Endothelial cell of hepatic sinusoid (primary cell): ENCODE measurements at regions not wholly inside any gene's neighbourhood (a gene's known extent, or its start where the extent isn't known, plus 50 kb on each side); places are given as distances from the start of the nearest gene placed in this dataset.

Source experiments
- in situ Hi-C: cut with HindIII; loops from 2 replicates; pipeline ENCODE4 v1.10.0; 2017; ENCODE audit warnings: low sequenced_read_pairs

DNA sequence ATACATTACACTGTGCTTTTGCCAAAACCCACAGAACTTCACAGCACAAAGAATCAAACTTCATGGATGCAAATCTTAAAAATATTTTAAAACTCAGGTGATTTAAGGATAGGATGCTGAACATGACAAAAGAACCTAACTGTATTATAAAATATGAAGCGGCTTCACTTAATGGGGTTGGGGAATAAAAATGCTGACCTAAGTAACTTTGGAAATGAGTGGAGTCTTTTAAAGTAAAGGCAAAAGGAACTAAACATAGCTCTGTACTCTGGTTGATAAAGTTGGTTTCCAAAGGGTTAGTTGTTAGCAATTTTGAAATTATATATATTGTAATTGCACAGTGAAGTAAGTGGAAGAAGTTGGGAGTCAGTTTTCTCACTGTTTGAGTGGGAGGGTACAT, 111.5 kb upstream of the SYT1 start:
- in situ Hi-C loops = no loop called here

DNA sequence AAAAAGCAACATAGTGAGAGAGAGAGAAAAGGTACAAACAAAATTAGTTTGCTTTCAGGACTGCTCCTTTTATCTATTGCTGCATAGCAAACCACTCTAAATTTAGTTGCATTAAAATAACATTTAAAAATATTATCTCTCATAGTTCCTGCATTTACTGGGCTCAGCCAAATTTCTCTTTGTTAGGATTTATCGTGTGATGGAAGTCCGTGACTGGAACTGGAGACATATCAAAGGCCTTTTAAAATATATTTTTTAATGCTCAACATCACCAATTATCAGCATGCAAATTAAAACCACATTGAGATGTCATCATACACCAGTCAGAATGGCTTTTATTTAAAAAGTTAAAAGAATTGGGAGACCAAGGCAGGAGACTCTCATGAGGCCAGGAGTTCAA, 107.6 kb upstream of the SYT1 start:
- in situ Hi-C loops = no loop called here

DNA sequence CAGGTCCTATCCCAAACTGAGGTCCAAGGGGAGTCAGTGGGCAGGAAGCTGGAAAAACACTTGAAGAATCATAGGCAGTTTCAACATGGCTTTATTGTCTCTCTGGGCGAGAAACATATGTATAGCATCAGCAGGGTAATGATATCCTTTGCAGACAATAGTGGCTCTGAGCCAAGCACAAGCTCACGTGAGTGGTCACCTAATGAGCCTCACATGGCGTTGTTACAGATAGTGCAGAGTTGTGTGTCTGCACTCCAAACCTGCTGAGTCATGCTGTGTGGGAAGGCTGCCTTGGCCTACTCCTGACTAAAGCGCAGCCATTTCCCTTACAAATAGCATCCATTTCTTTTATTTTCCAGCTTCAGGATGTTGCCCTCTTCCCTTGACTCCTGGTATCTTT, 105.2 kb upstream of the SYT1 start:
- in situ Hi-C loops = no loop called here

- in situ Hi-C loops = no loop called here
Measured at GRCh38 chr12:78760906-78761305, 103.7 kb upstream of the SYT1 start.

GRCh38 chr12:78764913-78765312, 99.7 kb upstream of the SYT1 start:
- in situ Hi-C loops = loop anchor here (5.0 kb wide), 1 partner anchor 63 kb away; no protein-coding TSS in a partner anchor

GRCh38 chr12:78767264-78767981, 97.2 kb upstream of the SYT1 start:
- in situ Hi-C loops = loop anchor here (5.0 kb wide), 1 partner anchor 65 kb away; no protein-coding TSS in a partner anchor

DNA sequence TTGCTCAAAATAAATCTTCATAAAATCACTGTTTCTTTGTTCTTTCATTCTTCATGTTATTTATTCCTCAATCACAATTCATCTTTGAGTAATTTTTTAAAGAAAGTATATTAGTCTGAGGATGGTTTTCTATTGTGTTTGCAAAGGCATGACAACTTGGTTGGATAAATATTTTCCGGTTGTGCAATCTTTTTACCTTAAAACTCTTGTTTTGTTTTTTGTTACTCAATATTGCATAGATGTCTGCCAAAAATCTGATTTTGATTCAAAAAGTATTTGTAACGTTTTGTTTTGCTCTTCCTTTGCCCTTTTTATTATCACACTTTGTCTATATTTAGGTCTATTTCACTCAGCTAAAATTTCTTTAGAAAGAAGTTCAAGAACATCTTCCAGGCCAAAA, 86.2 kb upstream of the SYT1 start:
- in situ Hi-C loops = no loop called here

DNA sequence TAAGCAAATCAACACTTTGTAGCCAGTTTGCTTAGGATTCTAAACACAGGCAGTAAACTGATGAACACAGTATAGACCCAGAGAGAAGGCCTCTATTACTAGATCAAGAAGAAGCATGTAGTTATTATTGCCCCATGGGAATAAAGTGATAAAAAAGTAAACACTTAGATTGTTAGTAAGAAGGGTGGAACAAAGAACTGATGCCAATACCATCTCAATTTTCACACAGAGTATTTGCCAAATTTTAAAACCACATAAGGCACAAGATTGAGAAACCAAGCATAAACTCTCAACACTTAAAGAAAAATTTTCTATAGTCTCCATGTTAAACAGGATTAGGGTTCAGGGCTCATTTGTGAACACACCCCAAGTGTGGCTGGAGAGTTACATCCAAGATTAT, 77.0 kb upstream of the SYT1 start:
- in situ Hi-C loops = no loop called here

DNA sequence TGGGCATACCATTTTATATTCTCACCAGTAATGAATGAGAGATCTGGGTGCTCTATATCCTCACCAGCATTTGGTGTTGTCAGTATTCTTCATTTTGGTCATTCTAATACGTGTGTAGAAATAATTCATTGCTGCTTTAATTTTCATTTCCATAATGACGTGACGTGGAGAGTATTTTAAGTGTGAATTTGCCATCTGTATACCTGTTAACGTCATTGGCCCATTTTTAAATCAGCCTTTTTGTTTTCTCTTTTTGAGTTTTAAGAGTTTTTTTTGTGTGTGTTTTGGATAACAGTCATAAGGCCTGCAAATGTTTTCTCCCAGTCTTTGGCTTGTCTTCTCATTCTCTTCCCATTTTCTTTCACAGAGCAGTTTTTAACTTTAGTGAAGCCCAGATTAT, 74.4 kb upstream of the SYT1 start:
- in situ Hi-C loops = loop anchor here (5.0 kb wide), 1 partner anchor 53 kb away; no protein-coding TSS in a partner anchor

DNA sequence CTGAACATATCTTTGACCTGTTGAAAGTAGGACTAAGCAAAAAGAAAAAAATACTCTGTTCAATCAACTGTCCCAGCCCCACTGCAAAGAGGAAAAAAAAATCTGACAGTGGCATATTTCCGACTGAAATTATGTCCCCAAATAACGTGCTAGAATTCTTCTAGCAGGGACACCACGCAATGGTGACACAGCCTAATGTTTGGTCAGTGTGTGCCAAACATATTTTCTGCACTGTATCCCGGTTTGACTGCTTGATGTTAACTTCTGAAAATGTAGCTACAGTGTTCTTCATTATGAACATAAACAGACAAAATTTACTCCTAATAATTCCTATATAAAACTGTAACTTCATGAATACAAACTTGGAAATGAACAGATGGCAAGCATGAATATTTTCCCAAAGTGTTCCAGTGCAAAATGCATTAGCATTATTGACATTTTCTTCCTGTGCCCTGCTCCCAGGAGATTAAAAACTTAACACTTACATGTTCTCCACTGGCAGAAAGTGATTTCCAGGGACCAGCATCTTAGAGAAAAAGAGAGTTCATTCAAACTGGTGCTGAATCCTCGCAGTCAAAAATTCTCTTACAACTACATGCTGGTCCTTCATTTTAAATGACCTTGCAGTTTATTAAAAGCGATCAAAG, 72.4 kb upstream of the SYT1 start:
- in situ Hi-C loops = loop anchor here (5.0 kb wide), 1 partner anchor 55 kb away; no protein-coding TSS in a partner anchor

GRCh38 chr12:78793491-78793890, 71.1 kb upstream of the SYT1 start:
- in situ Hi-C loops = loop anchor here (5.0 kb wide), 1 partner anchor 56 kb away; no protein-coding TSS in a partner anchor

- in situ Hi-C loops = loop anchor here (5.0 kb wide), 1 partner anchor 57 kb away; no protein-coding TSS in a partner anchor
Measured at GRCh38 chr12:78793982-78794381, 70.6 kb upstream of the SYT1 start.

DNA sequence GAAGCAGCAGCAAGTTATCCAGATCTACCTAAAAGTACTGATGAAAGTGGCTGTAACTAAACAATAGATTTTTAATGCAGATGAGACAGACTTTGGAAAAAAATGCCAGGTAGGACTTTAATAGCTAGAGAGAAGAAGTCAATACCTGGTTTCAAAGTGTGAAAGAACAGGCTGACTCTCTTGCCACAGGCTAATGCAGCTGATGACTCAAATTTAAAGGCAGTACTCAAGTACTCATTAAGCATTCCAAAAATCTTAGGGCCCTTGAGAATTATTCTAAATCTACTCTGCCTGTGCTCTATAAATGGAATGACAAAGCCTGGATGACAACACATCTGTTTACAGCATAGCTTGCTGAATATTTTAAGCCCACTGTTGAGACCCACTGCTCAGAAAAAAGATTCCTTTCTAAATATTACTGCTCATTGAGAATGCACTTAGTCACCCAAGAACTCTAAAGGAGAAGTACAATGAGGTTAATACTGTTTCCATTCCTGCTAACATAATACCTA, 68.6 kb upstream of the SYT1 start:
- in situ Hi-C loops = no loop called here

DNA sequence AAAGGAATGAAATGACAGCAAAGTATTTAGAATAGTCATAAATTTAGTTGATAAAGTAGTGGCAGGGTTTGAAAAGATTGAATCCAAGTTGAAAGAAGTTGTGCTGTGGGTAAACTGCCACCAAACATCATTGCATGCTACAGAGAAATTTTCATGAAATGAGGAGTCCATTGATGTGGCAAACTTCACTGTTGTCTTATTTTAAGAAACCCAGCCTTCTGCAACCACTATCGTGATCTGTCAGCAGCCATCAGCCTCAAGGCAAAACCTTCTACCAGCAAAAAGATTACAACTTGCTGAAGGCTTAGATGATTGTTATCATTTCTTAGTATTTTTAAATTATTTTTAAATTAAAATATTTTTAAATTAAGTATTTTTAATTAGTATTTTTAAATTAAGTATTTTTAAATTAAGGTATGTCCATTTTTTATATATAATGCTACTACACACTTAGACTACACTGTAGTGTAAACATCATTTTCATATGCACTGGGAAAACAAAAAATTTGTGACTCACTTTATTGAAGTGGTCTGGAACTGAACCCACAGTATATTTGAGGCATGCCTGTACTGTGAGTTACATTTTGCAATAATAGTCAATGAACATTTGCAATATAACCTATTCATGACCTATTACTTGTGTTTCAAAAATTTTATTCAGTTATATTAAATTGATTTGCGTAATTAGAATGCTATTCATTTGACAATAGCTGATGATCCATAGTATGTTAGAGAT, 67.2 kb upstream of the SYT1 start:
- in situ Hi-C loops = no loop called here

DNA sequence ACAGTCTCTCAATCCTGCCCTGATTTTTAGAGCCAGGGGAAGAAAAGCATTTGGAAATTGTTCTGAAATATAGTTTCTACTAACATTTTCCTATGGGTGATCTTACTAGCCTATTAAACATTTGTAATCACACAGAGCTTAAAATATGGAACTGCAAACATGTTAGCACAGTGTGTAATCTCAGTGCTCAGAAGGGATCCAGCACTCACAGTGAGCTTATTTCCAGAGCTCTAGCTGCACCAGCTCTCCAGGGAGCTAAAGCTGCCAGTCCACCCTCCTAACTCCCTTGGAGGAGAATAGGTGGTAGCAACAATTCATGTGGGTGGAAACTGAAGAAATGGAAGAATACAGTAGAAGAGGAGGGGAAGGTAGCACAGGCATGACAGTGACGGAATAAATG, 64.9 kb upstream of the SYT1 start:
- in situ Hi-C loops = no loop called here

GRCh38 chr12:78802593-78802992, 62.0 kb upstream of the SYT1 start:
- in situ Hi-C loops = no loop called here

GRCh38 chr12:78804262-78804661, 60.3 kb upstream of the SYT1 start:
- in situ Hi-C loops = no loop called here
